ENCODE measurements at regions not wholly inside any gene's neighbourhood (a gene's known extent, or its start where the extent isn't known, plus 50 kb on each side); places are given as distances from the start of the nearest gene placed in this dataset.

DNA sequence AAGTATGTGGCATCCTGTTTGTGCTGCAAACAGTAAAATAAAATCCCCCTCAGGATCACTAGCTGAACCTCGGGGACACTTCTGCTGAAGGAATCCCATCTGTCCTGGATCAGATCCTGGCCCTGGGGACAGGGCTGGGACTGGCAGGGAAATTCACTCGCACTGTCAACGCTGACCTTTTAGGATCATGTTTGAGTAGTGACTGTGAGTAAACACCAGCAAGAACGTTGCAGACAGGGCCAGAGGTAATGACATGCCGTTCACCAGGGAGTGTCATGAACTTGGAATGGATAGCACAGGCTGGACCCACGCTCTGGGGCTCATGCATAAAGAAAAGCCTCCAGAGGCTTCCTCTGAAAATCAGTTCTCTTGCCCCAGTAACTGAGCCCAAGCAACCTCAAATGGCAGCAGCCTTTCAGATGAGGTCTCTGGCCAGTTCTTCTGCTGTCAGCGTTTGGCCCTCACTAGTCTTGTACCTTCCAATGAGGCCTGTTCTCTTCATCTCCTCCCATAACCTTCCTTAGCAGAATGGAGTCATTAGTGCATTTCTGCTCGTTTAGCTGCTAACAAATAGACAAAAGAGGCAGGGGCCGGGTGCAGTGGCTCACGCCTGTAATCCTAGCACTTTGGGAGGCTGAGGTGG, 51.0 kb upstream of the BARX2 start:
- no peak for DNase-seq (ENCODE audit: low read depth)

DNA sequence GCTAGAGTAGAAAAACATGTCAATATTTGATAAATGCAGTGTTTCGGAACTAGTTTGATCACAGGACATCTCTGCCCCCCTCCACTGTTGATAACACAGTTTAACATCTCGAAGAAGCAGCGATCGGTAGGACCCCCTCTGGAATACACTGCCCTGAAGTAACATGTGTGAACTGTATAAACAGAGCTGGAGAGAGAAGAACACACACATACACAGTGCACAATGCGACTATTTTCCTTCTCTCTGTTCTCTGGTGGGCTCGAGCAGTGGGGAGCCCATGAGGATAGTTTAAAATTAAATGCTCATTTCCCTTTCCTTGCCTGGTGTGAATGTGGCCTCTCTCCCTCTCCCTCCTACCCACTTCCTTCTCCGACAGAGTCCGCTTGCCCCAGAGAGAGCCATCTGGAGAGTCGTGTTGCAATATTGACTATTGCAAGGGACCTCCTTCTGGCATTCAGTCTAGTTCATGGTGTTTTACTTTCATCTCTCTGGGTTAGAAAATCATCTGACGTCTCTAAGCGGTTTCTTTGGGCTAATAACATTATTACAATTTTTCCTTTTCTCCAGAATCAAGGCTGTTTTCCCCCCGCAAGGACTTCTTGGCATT, 51.6 kb upstream of the BARX2 start:
- no peak for DNase-seq (ENCODE audit: low read depth)

DNA sequence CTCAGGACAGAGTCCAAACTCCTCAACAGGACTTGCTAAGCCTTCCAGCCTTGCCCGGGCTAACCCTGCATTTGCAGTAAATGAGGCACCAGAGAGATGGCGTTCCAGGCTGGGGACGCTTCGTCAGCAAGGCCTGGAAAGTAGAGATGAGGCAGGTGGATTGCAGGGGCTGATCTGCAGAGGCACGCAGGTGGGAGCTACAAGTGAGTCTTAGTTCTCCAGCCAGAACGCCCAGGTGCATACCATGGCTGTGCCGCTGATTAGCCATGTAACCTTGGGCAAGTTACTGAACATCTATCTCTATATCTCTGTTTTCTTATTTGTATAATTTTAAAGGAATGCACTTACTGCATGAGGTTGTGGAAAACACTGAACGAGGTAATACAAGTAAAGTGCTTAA, 52.7 kb upstream of the BARX2 start:
- no peak for DNase-seq (ENCODE audit: low read depth)

DNA sequence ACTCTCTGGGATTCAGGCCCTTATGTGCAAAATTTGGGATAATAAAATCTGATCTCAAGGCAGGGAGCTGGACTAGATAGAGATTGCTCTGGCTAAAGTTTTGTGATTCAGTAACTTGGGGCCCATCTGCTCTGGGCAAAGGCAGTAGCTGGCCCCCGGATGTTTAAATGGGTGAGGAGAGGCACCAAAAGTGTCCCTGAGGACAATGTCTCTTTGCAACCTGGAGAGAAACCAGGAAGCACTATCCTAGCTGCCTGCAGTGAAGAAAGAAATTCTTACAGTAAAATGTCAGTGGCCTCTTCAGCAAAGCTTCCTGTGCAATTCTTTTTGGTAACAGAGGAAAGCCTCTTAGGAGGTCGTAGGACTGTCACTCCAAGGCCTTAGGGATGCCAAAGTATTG, 54.6 kb upstream of the BARX2 start:
- DNase-seq (ENCODE audit: low read depth): no peak

DNA sequence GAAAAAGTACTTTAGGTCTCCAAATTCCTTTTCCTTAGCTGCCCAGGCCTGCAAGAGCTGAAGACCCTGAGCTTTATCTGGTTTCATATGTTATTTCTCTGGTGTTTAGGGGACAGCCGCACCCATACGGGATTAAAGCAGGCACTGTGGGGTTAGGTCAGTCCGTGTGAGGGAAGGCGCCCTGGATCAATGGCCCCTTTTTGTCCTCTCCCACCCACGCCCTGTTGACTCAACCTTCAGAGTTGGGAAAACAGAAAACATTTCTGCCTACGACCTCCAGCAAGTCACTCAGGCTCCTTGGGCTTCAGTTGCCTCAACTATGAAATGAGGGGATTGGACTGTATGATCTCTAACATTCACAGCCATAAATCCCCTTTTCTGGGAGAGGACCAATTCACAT, 55.2 kb upstream of the BARX2 start:
- DNase-seq (ENCODE audit: low read depth): no peak

DNA sequence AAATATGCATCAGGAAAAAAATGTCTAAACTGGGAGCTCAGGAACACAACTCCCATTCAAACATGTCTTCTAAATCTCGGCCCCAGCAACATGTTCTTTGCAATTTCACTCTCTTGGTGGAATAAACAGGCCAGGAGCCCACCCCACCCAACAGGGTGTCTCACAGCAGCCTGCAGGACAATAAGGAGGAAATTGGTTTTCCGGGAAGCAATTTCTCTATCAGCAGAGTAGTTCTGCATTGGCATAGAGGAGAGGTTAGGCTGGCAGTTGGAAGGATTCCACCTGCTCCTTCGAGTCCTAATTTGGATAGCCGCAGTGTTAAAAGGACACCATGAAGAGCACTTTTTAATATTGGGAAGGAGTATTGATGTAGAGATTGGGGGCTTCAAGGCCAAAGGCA, 55.9 kb upstream of the BARX2 start:
- DNase-seq (ENCODE audit: low read depth): no peak

DNA sequence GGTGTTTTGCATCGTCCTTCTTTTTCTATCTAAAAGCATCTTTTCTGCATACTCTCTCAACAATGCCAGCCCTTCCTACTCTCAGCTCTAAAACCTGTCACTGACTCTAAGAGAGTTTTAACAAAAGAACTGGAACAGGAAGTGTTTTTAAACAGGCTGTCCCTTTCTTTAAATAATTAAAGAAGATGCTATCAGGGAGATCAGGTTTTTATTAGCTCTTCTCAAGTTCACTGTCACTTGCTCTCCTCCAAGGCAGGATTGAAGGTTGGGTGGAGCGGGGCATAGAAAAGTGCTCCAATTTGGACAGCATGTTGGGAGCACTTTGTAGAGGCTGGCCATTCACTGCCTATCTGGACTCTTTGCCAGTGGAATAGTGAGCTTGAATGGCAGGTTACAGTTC, 56.4 kb upstream of the BARX2 start:
- DNase-seq (ENCODE audit: low read depth): no peak

DNA sequence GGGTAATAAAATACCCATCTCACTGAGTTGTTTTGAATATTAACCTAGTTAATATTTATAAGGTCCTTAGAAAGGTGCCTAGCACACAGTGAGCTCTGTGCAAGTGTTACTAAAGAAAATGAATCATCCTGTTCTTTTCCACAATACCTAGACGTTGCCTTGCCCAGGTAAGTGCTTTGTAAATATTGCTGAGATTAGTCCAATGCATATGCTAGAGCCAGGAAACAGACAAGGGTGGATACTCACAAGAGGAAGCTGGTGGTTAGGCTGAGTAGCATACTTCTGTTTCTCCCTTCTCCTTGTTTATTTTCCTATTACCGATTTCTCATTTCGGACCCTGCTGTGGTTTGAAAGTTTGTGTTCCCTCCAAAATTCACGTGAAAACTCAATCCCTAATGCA, 58.1 kb upstream of the BARX2 start:
- DNase-seq (ENCODE audit: low read depth): no peak

DNA sequence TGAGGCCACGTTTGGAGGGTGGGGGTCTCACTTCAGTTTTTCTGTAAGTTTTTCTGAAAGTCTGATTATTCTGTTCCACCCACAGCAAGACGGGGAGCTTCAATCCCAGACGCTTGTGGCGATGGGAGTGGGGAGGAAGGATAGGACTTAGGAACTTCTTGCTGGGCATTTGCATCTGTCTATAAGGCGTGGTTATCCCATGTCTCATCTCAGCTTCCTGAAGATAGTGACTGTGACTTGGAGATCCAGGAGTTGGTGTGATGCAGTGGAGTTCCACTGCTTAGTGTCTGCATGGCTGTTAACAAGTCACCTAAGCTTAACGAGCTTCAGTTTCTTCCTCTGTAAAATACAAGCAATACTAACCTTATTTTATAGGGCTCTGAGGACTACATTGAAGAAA, 58.9 kb upstream of the BARX2 start:
- DNase-seq (ENCODE audit: low read depth): no peak

DNA sequence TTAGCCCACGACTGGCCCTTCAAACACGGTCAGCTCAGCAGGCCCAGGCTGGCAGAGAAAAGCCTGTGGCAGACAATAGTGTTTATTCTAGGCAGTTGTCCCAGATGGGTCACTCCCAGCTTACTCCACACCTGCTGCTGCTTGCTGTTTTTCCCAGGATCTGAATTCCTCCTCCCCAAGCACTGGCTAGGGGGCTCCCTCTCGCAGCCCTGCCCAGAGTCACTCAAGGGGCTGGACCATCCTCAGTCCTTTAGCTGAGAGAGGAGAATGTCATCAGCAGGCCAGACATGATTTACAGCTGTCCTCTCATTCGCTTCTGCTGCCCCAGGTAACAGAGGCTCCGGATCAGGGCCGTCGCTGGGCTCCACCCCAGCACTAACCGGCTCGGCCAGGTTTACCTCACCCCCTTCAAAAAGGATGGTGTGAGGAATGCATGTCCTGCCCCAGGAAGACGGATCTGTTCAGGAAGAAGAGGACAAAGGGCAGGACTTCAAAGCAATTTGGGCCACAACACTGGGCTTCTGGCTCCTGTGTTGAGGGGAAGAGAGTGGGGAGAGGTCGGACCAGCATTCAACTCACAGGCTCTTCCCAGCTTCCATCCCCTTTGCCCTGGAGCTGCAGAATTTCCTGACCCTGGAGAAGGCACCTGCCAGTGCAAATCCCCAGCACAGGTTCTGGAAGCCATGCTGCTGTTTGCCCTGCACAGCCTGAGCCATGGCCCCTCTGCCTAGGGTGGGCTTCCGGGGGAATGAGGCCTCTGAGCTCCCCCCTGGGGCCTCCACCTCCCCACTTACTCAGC, 59.7 kb upstream of the BARX2 start:
- DNase-seq (ENCODE audit: low read depth): no peak

DNA sequence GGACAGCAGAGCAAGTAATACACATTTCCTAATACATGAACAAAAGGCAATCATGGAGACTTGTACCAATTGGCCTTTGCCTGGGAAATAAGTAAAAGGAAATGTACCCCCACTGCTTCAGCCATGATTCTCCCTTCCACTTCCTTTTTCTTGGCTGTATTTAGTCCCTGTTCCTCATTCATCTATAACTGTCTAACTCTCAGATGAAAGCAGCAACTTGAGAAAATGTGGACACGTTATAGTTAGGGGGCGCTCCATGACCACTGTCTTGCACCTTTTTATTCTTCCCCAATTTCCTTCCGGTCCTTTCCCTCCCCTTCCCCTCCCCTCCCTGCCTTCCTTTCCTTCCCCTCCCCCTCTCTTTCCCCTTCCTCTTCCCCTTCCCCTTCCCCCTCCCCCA, 61.3 kb upstream of the BARX2 start:
- DNase-seq (ENCODE audit: low read depth): no peak

DNA sequence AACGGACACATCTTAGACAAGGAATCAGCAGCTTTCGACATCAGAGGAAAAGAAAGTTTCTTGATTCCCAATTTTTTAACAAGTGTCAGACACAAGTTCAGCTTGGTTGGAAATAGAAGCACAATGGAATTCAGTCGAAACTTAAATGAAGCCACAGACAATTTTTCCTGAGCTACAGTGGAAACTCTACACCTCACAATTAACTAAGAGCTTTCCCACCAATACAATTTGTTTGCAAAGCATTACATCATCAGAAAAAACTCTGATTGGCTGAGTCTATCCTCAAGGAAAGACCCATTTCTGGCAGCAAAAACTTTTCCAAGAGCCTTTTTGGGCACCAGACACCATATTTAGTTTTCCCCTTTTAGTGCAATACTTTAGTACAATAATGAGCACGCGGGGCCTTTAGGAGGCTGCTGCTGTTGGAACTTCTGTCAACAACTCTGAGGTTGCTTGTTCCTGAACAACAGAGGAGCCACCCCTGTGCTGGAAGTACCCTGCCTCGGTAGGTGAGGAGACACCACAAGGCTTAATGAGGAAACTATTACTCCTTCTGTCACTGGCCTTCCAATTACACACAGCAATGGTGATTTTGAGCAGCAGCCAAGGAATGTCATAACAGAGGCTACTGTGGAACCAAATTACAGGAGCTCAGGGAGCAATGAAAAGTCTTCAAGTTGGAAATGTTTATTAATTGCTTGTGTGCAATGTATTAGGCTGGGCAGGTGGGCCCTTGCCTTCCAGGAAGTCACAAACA, 61.9 kb upstream of the BARX2 start:
- DNase-seq (ENCODE audit: low read depth): no peak

DNA sequence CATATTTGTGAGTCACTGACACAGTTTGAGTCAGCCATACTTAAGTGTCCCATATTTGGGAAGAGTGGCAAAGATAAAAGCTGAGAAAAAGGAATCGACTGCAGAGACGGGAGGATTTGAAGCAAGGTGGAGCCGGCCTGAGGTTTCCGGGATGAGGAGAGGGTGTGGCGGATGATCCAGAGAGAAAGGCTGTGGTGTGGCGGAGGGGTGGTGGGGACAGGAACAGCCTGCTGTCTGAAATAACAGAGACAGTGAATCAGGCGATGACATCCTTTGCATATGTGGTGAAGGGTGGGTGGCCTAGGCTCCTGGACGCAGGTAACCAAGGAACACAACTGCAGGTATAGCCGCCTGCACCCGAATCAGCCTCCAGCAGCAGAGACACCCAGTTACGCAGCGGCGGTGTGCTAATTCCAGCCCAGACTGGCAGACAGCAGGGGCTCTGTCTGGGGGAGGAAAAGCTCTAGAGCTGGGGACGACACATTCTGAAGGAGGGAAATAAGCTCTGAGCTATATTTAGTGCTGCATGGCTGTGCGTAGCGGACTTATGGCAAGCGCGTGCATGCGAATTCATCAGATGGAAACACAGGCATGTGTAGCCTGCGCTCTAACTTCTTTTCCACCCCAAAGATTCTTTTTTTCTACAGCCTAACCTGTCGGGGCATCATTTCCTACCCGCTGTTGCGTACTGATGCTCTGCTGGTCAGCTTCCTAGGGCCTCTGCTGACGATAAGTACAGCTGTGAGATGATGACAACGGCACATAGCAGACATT, 62.7 kb upstream of the BARX2 start:
- no peak for DNase-seq (ENCODE audit: low read depth)

DNA sequence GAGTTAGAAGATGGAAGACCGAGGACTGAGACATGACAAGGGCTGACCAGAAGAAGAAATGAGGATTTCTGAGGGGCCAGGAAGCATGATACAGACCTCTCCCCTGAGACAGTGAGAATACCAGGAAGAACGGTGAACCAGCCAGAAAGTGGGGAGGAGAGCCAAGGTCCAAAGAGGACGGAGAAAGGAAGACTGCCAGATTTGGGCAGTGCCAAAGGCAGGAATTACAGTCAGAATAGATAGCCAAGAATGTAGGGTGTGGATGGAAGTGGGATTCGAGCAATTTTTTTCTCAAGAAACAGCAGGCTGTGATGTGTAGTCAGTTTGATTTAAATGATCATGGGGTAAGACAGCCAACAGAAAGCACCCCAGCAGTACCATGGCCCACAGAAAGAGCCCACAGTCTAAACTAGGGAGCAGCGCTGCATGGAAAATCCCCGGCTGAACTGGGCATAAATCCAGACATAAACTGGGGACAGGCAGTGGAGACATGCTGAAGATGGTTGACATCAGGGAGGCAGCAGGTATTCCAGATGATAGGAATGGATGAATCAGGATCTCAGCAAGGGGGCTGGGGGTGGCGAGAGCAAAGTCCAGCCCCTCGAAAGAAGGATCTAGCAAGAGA, 67.3 kb upstream of the BARX2 start:
- no peak for DNase-seq (ENCODE audit: low read depth)

DNA sequence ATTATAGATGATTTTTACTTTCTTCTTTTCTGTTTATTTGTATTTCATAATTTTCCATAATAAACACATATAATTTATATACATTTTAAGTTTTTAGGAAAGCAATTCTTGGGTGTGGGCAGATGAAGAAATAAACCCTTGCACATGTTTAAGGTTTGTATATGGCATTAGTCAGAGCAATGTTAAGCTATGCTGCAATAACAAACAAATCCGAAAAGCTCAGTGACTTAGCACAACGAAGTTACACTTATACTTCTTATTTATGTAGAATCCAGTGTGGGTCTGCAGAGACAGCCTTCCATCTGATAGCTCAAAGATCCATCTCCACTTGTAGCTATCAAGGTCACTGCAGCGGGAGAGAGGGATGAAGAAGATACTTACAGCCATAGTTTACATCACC, 68.5 kb upstream of the BARX2 start:
- DNase-seq (ENCODE audit: low read depth): no peak

DNA sequence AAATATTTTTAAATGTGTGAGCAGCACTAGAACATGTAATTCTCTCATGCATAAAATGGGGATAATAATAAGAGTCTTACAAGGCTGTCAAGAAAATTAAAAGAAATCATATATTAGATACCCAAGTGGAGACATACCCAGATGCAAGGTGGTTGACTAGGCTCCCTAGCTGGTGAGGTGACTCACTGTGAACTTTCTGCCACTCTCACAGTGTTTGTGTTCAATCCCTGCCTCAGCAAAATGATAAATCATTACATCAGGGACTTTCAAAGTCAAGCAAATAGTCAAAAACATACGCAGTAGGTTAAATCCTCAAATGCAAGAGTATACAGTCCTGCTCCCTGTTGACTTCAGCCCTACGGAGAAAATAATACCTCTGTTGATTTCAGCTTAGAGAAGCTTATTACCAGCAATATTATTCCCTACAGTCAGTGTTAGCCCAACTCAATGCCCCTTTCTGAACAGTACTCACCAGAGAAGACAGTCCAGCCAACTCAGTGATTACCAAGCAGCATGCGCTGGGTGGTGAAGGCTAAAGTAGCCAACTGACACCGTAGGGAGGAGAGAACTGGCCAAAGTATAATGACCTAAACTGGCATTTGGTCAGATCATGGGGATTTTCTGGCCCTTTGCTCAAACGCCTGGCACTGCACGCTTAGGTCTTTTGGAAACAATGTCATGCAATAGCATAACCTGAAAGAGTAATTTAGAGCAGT, 73.1 kb upstream of the BARX2 start:
- DNase-seq (ENCODE audit: low read depth): no peak

DNA sequence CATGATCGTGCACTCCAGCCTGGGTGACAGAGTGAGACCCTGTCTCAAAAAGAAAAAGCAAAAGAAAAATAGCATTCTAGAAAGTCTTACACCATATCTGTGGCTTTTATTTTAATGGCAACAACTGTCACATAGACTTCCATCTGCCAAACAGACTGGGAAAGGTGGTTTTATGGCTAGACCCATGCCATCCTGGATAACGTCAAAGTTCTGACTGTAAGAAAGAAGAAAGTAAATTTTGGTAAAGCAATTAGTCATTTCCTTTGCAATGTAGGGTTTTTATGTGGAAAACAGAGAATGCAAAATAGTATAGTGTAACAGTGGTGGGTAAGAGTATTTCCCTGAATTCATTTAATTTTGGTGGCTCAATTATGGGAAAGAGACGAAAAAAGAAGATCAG, 75.5 kb upstream of the BARX2 start:
- DNase-seq (ENCODE audit: low read depth): no peak

DNA sequence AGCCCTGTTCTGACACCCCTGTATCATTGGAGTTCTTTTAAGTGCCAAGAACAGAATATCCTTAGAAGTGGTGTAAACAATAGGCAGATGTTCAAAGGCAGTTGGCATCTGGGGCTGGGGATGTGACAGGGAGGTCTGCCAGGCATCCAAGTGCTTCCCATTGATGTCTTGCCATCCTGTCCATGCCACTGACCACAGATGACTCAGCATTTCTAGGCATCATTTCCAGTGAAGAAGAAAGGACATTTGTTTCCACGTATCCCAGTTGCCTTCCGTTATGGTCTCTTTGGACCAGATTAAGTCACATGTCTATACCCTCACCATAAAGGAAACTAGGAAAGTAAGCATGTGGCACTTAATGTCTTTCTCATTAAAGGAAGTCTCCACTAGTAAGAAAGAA, 76.7 kb upstream of the BARX2 start:
- no peak for DNase-seq (ENCODE audit: low read depth)

DNA sequence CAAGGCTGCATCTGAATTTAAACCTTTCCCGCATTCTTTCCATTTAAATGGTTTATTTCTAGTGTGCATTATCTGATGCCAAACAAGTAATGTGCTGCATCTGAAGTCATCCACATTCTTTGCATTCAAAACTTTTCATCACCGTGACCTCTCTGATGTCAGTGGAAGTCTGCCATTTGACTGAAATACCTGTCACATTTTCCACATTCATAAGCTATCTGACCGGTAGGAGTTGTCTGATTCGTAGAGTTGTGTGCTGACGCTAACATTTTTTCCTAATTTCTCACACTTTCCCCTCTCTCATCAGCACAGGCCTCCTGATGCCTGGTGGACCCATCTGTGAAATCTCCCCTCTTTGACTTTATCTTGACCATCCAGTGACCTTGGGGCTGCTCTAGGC, 79.9 kb upstream of the BARX2 start:
- DNase-seq (ENCODE audit: low read depth): no peak

DNA sequence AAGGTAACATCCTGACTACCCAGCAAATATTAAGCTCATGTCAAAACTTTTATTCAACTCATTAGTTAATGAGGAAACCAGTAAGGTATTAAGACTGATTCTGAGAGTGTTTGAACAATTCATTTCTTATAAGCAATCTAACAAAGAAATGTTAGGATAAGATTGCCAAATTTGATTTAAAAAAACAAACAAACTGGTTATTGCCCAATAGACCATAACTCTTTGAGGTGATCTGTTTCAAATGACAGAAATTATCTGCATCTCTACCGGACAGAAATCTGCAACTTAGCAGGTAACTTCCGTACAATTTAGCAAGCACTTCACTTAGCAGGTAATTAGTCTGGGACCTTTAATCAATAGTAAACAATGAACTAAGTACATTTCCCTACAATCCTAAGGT, 82.9 kb upstream of the BARX2 start:
- DNase-seq (ENCODE audit: low read depth): no peak

DNA sequence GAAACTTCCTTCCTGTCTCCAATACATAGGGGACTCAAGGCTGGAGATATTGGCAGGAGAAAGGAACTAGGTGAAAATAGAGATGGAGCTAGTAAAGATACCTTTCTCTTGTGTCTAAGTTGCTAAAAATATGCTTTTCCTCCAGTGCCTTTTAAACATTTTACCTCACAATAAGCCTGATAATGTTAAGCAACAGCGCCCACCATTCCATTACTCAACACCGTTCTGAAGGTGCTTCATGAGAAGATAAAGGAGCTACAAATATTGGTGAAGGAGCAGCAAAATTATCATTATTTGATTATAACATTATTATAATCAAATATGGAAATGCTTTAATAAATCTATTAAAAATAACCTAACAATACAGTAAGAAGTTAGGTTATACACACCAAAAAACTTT, 83.6 kb upstream of the BARX2 start:
- no peak for DNase-seq (ENCODE audit: low read depth)
